NCI-H2081 (cell line): ENCODE measurements at regions not wholly inside any gene's neighbourhood (a gene's known extent, or its start where the extent isn't known, plus 50 kb on each side); places are given as distances from the start of the nearest gene placed in this dataset.

Source experiments
- DNase-seq, 2 experiments: peaks; one replicate each; lab custom pipeline; 2025; lab: John Stamatoyannopoulos, UW

- no peak for DNase-seq
Observed at GRCh38 chr21:27695246-27695645, 728.4 kb upstream of the ADAMTS5 start.

DNA sequence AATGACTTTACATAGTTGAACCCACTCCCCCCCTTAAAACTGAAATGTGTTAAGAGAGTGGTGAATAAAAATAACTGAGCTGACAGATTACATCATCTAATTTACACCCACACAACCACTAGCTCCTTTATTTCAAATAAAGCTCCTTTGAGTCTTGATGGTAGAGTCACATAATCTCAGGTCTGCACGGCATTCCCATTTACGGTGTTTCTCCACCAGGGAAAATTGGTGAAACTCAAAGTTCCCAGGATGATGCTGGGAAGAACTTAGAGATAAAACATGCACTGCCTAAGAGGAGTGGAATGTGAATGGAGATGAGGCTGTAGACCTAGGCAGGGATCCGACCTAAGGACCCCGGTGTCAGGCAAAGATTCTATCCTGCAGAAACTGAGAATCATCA, 727.8 kb upstream of the ADAMTS5 start:
- DNase-seq: no peak

DNA sequence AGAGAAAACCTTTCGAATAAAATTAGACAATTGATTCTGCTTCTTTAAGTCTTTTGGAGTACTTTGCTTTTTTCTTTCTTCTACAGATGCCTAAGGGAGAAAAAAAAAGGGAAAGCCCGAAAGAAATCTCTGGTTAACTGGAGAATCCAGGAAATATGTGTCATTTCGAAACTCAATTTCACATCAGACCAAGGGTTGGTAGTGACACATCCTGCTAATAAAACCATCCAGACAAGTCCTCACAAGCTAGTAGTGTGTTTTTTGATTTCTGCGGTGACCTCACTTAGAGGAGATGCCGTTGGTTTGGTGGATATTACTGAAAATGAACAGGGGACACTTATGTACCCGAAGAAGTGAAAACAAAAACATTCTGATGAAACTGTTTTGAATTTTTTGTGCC, 726.5 kb upstream of the ADAMTS5 start:
- no peak for DNase-seq

DNA sequence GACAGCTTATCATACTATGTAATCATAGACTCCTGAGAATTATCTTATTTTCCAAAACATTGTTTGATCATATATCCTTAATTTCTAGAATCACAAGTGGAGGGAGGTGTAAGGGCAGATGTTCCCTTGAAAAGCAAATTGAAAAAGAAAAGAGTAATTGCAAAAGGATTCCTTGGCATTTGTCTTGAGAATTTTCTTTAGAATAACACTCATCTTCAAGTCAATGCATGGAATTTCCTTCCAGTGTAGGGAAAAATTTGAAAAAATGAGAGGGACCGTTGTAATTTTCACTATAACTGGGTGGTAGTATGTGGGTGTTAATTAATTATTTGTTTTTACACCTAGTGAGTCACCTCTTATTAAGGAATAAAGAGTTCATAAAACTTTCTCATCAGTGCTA, 724.6 kb upstream of the ADAMTS5 start:
- DNase-seq: no peak

- DNase-seq: no peak
Observed at GRCh38 chr21:27691006-27691405, 724.1 kb upstream of the ADAMTS5 start.

DNA sequence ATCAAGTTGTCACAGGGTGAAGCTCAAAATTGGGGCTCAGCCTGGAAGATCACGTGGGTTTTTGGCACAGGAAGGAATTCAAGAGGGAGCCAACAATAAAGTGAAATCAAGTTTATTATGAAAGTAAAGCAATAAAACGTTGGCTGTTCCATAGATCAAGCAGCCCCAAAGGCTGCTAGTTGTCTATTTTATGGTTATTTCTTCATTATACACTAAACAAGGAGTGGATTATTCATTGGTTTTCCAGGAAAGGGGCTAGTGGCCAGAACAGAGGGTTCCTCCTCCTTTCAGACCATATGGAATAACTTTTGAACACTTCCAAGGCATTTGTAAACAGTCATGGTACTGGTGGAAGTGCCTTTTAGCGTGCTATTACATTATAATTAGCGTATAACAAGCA, 723.5 kb upstream of the ADAMTS5 start:
- DNase-seq: no peak

DNA sequence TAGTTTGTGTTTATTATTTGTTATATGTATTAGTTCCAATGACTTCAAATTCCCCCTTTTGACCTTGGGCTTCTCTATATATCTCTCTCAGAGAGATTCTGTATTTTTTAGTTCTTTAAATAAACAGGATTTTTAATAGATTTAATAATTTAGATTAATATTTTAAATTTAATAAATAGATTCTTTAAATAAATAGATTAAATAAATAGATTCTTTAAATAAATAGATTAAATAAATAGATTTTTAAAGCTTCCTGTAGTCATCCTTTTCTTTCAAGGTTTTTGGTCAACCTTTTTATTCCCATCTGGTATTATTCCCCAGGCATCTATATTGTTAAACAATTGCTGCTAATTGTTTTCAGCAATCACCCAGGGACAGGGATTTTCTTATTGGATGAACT, 721.9 kb upstream of the ADAMTS5 start:
- no peak for DNase-seq

DNA sequence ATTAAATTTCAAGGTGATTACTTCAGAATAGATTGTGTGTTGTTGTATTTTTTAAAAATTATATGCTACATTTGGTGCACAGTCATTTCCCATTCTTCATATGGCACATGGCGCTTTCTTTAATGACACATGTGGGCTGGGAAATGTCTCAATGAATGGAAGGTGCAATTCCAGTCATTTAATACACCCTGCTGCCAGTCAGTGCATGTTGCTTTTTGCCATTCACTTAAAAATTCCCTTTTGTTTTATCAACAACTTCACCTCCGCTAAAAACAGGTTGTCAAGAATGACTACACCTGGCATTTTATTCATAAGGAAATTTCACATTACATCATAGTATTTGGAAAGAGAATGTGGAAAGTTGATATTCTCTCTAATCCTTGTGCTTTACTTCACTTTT, 716.4 kb upstream of the ADAMTS5 start:
- no peak for DNase-seq

GRCh38 chr21:27681841-27682240, 715.0 kb upstream of the ADAMTS5 start:
- no peak for DNase-seq

GRCh38 chr21:27681038-27681437, 714.1 kb upstream of the ADAMTS5 start:
- DNase-seq: no peak

DNA sequence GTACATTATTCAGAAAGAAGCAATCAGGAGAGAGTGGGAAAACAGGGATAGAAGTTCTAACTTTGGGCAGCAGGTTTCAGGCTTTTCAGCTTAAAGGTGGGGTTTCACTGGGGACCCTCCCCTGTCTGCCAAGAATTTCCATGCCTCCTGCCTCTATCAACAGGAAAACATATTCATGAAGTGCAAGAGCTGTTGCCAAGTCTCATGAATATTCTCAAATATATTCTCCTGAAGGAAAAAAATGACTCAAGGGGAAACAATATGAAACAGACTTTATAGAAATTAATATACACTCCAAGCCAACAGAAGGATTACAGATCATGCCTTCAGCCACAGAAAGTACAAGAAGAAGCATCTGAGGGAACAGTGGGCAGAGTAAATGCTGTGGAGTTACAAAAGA, 713.3 kb upstream of the ADAMTS5 start:
- no peak for DNase-seq

DNA sequence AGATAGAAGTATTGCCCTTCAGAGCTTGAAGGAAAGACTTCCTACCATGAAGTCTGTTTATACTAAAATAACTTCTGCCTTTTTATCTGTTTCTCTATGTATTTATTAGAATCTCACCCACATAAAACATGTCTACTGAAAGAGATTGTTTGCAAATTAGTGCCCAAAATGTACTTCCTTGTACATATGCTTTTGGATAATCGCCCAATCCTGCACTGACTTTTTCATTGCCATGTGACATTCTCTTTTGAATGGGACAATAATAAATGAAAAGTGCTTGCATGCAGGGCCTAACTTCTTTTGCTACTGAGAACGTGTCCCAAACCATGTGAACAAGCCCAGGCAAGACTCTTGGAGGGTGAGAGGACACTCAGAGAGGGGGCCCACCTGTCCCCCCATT, 711.6 kb upstream of the ADAMTS5 start:
- no peak for DNase-seq

DNA sequence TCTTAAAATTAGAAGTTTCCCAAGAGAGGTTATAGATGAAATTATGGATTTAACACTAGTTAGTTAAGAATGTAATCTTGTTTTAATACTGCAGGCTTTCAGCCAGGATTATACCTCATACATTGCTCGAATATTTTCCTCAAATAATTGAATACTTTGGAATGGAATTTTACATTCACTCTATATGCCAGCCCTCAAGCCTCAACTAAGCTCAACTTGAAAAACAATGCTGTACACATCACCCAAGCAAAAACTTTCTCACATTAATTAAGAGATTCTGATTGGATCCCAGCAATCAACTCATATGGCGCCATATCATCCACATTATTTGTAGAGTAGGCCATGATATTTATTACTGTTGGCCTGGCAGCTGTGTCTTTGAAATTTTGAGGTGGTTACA, 710.7 kb upstream of the ADAMTS5 start:
- no peak for DNase-seq

GRCh38 chr21:27675306-27675705, 708.4 kb upstream of the ADAMTS5 start:
- no peak for DNase-seq

- DNase-seq: no peak
Observed at GRCh38 chr21:27674041-27674615, 707.2 kb upstream of the ADAMTS5 start.

- DNase-seq: no peak
Observed at GRCh38 chr21:27673581-27673980, 706.7 kb upstream of the ADAMTS5 start.

DNA sequence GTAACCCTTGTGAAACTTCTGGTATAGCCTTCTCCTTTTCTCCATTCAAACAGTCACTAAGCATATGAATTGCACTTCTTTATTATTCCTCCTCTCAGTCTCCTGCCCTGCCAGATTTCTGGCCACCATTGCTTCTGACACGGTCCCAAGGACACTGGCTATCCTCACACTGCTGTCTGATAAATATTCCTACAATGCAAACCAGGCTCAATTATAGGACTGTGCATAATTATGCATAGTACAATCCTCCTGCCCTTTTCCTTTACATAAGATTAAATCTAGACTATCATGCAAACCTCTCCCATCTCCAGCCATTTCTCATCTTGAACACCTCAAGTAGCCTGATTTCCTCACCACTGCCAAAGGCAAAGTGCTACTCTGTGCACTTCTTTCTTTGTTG, 704.3 kb upstream of the ADAMTS5 start:
- DNase-seq: no peak

GRCh38 chr21:27653481-27653880, 686.6 kb upstream of the ADAMTS5 start:
- DNase-seq: no peak

GRCh38 chr21:27649762-27650161, 682.9 kb upstream of the ADAMTS5 start:
- no peak for DNase-seq

DNA sequence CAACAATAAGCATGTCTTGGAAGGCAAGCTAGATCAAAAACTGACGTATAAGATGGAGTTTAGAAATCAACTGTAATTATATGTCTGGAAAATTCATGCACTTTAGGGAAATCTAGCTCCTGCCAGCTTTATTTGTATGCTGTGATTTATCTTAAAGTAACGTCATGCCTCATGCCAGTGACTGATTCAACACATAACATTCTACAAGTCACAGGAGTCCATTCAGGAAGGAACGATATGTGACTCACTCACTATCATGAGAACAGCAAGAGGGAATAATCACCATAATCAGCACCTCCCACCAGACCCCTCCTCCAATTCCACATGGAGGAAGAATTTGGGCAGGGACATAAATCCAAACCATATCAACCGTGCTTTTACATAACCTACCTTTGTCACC, 682.4 kb upstream of the ADAMTS5 start:
- no peak for DNase-seq

DNA sequence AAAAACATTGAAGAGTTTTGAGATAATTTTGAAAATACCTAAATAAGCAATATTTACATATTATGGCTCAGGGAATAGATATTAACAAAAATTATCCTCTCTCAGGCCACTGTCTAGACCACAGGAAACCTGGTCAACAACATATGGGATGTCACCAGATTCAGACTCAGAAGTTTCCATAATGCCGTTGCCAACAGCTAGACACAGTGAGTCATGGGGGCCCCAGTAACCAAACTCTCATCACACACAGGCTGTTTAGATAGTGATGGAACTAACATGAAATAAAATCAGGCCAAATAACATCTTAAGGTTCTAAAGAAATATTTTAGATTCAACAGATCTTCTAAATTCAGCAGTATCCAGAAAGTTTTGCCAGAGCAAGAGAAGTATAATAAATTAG, 681.7 kb upstream of the ADAMTS5 start:
- no peak for DNase-seq

DNA sequence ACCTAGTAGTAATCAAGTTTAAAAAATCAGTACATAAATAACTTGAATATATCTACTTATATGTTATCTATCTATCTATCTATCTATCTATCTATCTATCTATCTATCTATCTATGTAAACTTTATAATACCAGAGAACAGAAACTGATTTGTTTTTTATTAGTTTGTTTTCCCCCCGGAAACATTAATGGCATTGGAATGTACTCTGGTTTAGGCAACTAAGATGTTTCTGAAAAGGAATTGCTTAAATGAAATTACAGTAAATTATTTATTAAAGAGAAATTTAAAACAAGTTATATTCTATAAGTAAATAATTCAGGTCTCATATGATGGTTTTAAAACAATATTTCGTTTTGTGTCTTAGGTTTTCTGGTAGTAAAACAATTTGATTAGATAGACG, 681.0 kb upstream of the ADAMTS5 start:
- no peak for DNase-seq

- DNase-seq: no peak
Observed at GRCh38 chr21:27647401-27647800, 680.5 kb upstream of the ADAMTS5 start.

- no peak for DNase-seq
Observed at GRCh38 chr21:27646691-27647090, 679.8 kb upstream of the ADAMTS5 start.

DNA sequence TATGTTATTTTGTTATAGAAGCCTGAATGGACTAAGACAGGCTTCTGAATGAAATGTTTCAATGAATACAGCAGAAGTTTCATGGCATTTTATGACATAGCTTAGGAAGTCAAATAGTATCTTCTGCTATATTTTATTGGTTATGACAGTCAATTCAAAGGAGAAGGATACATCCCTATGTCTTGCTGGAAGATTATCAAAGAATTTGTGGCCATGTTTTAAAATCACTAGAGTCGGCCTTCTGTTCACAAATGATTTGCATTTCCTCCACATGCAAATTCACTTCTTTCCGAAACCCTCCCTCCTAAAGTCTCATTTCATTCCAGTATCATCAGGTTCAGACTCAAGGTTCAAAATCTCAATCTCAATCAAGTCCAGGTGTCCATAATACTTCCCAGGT, 679.2 kb upstream of the ADAMTS5 start:
- no peak for DNase-seq
